Fibroblast of lung (primary cell): ENCODE measurements at regions not wholly inside any gene's neighbourhood (a gene's known extent, or its start where the extent isn't known, plus 50 kb on each side); places are given as distances from the start of the nearest gene placed in this dataset.
A peak's percentile ranks its signal among the peaks of the same experiment; 100 is the strongest.
"Not testable (repeated sequence)": the region's sequence is repeated elsewhere in the genome, so short reads cannot be mapped to it uniquely, and the experiment has no call there.

Experiments used
- DNase-seq, 2 donors: peaks; one replicate each; pipeline versions ENCODE4 v3.0.0 to v3.0.0-alpha.2; 2010; ENCODE audit warnings: low read depth in 2 of 2
- H2AFZ ChIP-seq: 2 replicates; pipeline ENCODE4 v1.5.1; 2012; ENCODE audit warnings: low read length, control low read depth, inconsistent platforms
- H3K27ac ChIP-seq: 2 replicates; pipeline ENCODE4 v1.5.1; 2011; ENCODE audit warnings: low read length, control low read depth; ENCODE audit not compliant: insufficient read depth
- H3K27me3 ChIP-seq: 2 replicates; pipeline ENCODE4 v1.5.1; 2011; ENCODE audit warnings: mild to moderate bottlenecking, low read length; ENCODE audit not compliant: control insufficient read depth, insufficient read depth
- H3K36me3 ChIP-seq: 2 replicates; pipeline ENCODE4 v1.5.1; 2011; ENCODE audit warnings: low read length; ENCODE audit not compliant: control insufficient read depth, insufficient read depth
- H3K4me1 ChIP-seq: 2 replicates; pipeline ENCODE4 v1.5.1; 2011; ENCODE audit warnings: low read length; ENCODE audit not compliant: control insufficient read depth, insufficient read depth; ENCODE audit errors: extremely low read depth
- H3K4me2 ChIP-seq: 2 replicates; pipeline ENCODE4 v1.5.1; 2011; ENCODE audit warnings: low read length, control low read depth; ENCODE audit not compliant: insufficient read depth; ENCODE audit errors: extremely low read depth
- H3K4me3 ChIP-seq, 4 experiments: fragments of 200-600 bp in 1 of 4; sonication (generic) in 1 of 4; replicated peaks in 1 of 4; 2 replicates each; pipeline ENCODE4 v1.5.1; 2011 to 2016; ENCODE audit warnings: low read length in 4 of 4, low read depth in 3 of 4, mild to moderate bottlenecking in 3 of 4, control low read depth in 2 of 4, inconsistent platforms in 1 of 4, mixed read lengths in 1 of 4; ENCODE audit not compliant: insufficient read depth in 1 of 4; ENCODE audit errors: control extremely low read depth in 1 of 4
- H3K79me2 ChIP-seq: 2 replicates; pipeline ENCODE4 v1.5.1; 2012; ENCODE audit warnings: mild to moderate bottlenecking, low read length, inconsistent platforms; ENCODE audit not compliant: control insufficient read depth, insufficient read depth
- H3K9ac ChIP-seq: 2 replicates; pipeline ENCODE4 v1.5.1; 2011; ENCODE audit warnings: mild to moderate bottlenecking, low read length, control low read depth; ENCODE audit not compliant: insufficient read depth
- H3K9me3 ChIP-seq: 2 replicates; pipeline ENCODE4 v1.5.1; 2012; ENCODE audit warnings: low read depth, low read length; ENCODE audit not compliant: control insufficient read depth, insufficient read depth
- H4K20me1 ChIP-seq: 2 replicates; pipeline ENCODE4 v1.5.1; 2011; ENCODE audit warnings: low read length; ENCODE audit not compliant: control insufficient read depth, insufficient read depth; ENCODE audit errors: extremely low read depth
- EZH2 ChIP-seq: IDR thresholded peaks from 2 replicates; pipeline ENCODE4 v1.5.1; 2012; ENCODE audit warnings: low read length, control low read depth, mild to moderate bottlenecking; ENCODE audit errors: missing control alignments
- TF ChIP-seq, protein P1 (sequence below), 2 donors: IDR thresholded peaks in 1 of 2; conservative IDR thresholded peaks in 1 of 2; 1 replicate in 1 of 2; 2 replicates in 1 of 2; pipeline ENCODE4 v1.5.1; 2011 to 2012; ENCODE audit warnings: low read length in 2 of 2, control low read depth in 1 of 2, inconsistent platforms in 1 of 2, low read depth in 1 of 2, mild to moderate bottlenecking in 1 of 2

GRCh38 chr4:85209161-85209560 lies 242.7 kb upstream of the WDFY3 start:
- Histone ChIP-seq H3K36me3 (no peaks in the 10 kb centered on the region), H3K79me2 (no peaks in the 10 kb centered on the region), H3K9ac (no peak overlapping the region), H2AFZ (no peak overlapping the region), H3K4me1 (no peaks in the 10 kb centered on the region), H3K27ac (no peak overlapping the region), H3K4me2 (no peak overlapping the region), H3K4me3 (no peak overlapping the region), H3K9me3 (no peaks in the 10 kb centered on the region), H3K27me3 (no peaks in the 10 kb centered on the region), H4K20me1 (no peaks in the 10 kb centered on the region)
- no peak for TF ChIP-seq EZH2
- TF ChIP-seq, protein P1, sequence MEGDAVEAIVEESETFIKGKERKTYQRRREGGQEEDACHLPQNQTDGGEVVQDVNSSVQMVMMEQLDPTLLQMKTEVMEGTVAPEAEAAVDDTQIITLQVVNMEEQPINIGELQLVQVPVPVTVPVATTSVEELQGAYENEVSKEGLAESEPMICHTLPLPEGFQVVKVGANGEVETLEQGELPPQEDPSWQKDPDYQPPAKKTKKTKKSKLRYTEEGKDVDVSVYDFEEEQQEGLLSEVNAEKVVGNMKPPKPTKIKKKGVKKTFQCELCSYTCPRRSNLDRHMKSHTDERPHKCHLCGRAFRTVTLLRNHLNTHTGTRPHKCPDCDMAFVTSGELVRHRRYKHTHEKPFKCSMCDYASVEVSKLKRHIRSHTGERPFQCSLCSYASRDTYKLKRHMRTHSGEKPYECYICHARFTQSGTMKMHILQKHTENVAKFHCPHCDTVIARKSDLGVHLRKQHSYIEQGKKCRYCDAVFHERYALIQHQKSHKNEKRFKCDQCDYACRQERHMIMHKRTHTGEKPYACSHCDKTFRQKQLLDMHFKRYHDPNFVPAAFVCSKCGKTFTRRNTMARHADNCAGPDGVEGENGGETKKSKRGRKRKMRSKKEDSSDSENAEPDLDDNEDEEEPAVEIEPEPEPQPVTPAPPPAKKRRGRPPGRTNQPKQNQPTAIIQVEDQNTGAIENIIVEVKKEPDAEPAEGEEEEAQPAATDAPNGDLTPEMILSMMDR (conservative IDR thresholded peaks at IDR 0.05 in 1 of 2, IDR thresholded peaks at IDR 0.05 in 1 of 2; ENCODE audit: low read depth in 1 of 2, low read length in 2 of 2), result no peak
- peak in 1 of 2 donors; percentile 5 for DNase-seq

DNA sequence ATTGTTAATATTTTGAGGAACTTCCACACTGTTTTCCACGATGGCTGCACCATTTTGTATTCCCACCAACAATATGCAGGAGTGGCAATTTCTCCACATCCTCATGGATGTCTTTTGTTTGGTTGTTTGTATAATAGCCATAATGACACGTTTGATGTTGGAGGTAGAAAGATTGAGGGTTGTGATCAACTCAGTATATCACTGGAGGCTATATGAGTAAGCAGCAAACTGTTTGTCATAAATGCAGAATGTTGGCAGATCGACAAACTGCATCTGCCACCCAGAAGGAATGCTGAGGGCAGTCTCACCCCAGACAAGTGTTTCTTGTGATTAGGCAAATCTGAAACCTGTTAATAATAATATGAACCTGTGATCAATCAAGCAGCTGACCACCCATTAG lies 243.9 kb upstream of the WDFY3 start:
- DNase-seq, result no peak
- TF ChIP-seq, protein P1 (conservative IDR thresholded peaks at IDR 0.05 in 1 of 2, IDR thresholded peaks at IDR 0.05 in 1 of 2; ENCODE audit: low read depth in 1 of 2, low read length in 2 of 2), result no peak
- no peak for TF ChIP-seq EZH2

DNA sequence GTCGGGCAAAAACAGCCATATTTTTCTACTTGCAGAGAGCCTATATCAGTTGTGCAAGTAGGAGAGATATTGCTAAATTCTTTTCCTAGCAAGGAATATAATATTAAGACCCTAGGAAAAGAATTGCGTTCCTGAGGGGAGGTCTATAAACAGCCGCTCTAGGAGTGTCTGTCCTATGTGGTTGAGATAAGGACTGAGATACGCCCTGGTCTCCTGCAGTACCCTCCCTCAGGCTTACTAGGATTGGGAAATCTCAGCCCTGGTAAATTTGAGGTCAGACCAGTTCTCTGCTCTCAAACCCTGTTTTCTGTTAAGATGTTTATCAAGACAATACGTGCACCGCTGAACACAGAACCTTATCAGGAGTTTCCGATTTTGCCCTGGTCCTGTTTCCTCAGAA lies 250.1 kb upstream of the WDFY3 start:
- H3K79me2 ChIP-seq, H2AFZ ChIP-seq, H3K36me3 ChIP-seq, H3K27ac ChIP-seq, H4K20me1 ChIP-seq, H3K4me1 ChIP-seq, H3K27me3 ChIP-seq, H3K4me2 ChIP-seq, DNase-seq, H3K9me3 ChIP-seq, H3K4me3 ChIP-seq, H3K9ac ChIP-seq: not testable (repeated sequence)

More for the DNA sequence above, 243.9 kb upstream of the WDFY3 start:
- H3K9ac ChIP-seq, result no peak overlapping the region
- H3K4me1 ChIP-seq, result no peaks in the 10 kb centered on the region
- H3K36me3 ChIP-seq, result no peaks in the 10 kb centered on the region
- no peak overlapping the region for H2AFZ ChIP-seq
- no peaks in the 10 kb centered on the region for H3K79me2 ChIP-seq
- no peaks in the 10 kb centered on the region for H4K20me1 ChIP-seq
- H3K27me3 ChIP-seq, result no peaks in the 10 kb centered on the region
- no peak overlapping the region for H3K4me2 ChIP-seq
- H3K9me3 ChIP-seq, result no peaks in the 10 kb centered on the region
- no peak overlapping the region for H3K27ac ChIP-seq
- H3K4me3 ChIP-seq, result no peak overlapping the region

DNA sequence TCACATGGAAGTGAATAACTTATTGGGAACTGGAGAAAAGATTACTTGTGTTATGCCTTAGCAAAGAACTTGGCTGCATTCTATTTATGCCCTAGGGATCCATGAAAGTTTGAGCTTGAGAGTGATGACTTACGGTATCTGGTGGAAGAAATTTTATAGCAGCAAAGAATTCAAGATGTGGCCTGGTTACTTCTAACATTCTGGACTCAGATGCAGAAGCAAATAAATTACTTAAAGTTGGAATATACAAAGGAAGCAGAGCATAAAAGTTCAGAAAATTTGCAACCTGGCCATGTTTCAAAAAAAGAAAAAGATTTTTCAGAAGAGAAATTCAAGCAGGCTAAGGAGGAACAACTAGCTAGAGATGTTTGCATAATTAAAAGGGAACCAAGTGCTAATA lies 252.3 kb upstream of the WDFY3 start:
- no peak overlapping the region for H3K4me3 ChIP-seq
- H3K27ac ChIP-seq, result no peak overlapping the region
- H3K36me3 ChIP-seq, result no peaks in the 10 kb centered on the region
- no peaks in the 10 kb centered on the region for H3K27me3 ChIP-seq
- H3K4me2 ChIP-seq, result no peak overlapping the region
- no peaks in the 10 kb centered on the region for H4K20me1 ChIP-seq
- TF ChIP-seq, protein P1 (conservative IDR thresholded peaks at IDR 0.05 in 1 of 2, IDR thresholded peaks at IDR 0.05 in 1 of 2; ENCODE audit: low read depth in 1 of 2, low read length in 2 of 2), result no peak
- no peak for TF ChIP-seq EZH2
- no peaks in the 10 kb centered on the region for H3K9me3 ChIP-seq
- DNase-seq, result no peak
- no peaks in the 10 kb centered on the region for H3K4me1 ChIP-seq
- H2AFZ ChIP-seq, result no peak overlapping the region
- H3K9ac ChIP-seq, result no peak overlapping the region
- H3K79me2 ChIP-seq, result no peaks in the 10 kb centered on the region
